ENCODE measurements at regions not wholly inside any gene's neighbourhood (a gene's known extent, or its start where the extent isn't known, plus 50 kb on each side); places are given as distances from the start of the nearest gene placed in this dataset.

GRCh38 chr11:33521384-33521783 is 179.2 kb downstream of the C11orf91 start:
- DNase-seq, result no peak

- DNase-seq, result no peak
Measured at GRCh38 chr11:33520112-33520511, 180.5 kb downstream of the C11orf91 start.

GRCh38 chr11:33515347-33515746 is 185.3 kb downstream of the C11orf91 start:
- peak; percentile 49 for DNase-seq

GRCh38 chr11:33514079-33514925 is 186.3 kb downstream of the C11orf91 start:
- no peak for DNase-seq

- DNase-seq, result no peak
Measured at GRCh38 chr11:33509632-33510031, 191.0 kb downstream of the C11orf91 start.

- peak; percentile 36 for DNase-seq
Measured at GRCh38 chr11:33507967-33508366, 192.7 kb downstream of the C11orf91 start.

GRCh38 chr11:33507356-33507755 is 193.3 kb downstream of the C11orf91 start:
- no peak for DNase-seq

- no peak for DNase-seq
Measured at GRCh38 chr11:33505093-33505492, 195.5 kb downstream of the C11orf91 start.

GRCh38 chr11:33500861-33501479 is 199.7 kb downstream of the C11orf91 start:
- DNase-seq, result peak; percentile 62

- peak; percentile 37 for DNase-seq
Measured at GRCh38 chr11:33500332-33500731, 200.3 kb downstream of the C11orf91 start.

- DNase-seq, result no peak
Measured at GRCh38 chr11:33492596-33492995, 208.0 kb downstream of the C11orf91 start.

GRCh38 chr11:33490842-33491370 is 209.7 kb downstream of the C11orf91 start:
- DNase-seq, result no peak

GRCh38 chr11:33488971-33489370 is 211.7 kb downstream of the C11orf91 start:
- DNase-seq, result no peak

GRCh38 chr11:33480626-33481025 is 220.0 kb downstream of the C11orf91 start:
- DNase-seq, result no peak

GRCh38 chr11:33479231-33479630 is 221.4 kb downstream of the C11orf91 start:
- no peak for DNase-seq

- DNase-seq, result peak; percentile 22
Measured at GRCh38 chr11:33478111-33478573, 221.0 kb downstream of the HIPK3 start.

- DNase-seq, result peak; percentile 26
Measured at GRCh38 chr11:33476945-33477606, 219.9 kb downstream of the HIPK3 start.

GRCh38 chr11:33475993-33476392 is 218.8 kb downstream of the HIPK3 start:
- DNase-seq, result peak; percentile 73

- no peak for DNase-seq
Measured at GRCh38 chr11:33474866-33475265, 217.7 kb downstream of the HIPK3 start.

- DNase-seq, result no peak
Measured at GRCh38 chr11:33471541-33471940, 214.4 kb downstream of the HIPK3 start.

GRCh38 chr11:33467966-33468365 is 210.8 kb downstream of the HIPK3 start:
- no peak for DNase-seq

- DNase-seq, result peak; percentile 29
Measured at GRCh38 chr11:33463059-33463458, 205.9 kb downstream of the HIPK3 start.

All from fibroblast of skin of abdomen (primary cell).